ENCODE measurements at regions not wholly inside any gene's neighbourhood (a gene's known extent, or its start where the extent isn't known, plus 50 kb on each side); places are given as distances from the start of the nearest gene placed in this dataset.

GRCh38 chr12:87163122-87163521 is 866.1 kb downstream of the C12orf50 start:
- Mint-ChIP-seq H3K27me3 (no peaks in the 10 kb centered on the region), H3K9me3 (peaks cover 4% of the 10 kb centered on the region), H3K36me3 (ENCODE audit: low read depth) (no peaks in the 10 kb centered on the region), H3K4me3 (no peak overlapping the region), H3K4me1 (no peaks in the 10 kb centered on the region), H3K27ac (no peak overlapping the region)
- ChIA-PET POLR2A (no interaction called here), CTCF (no interaction called here)
- no peak for DNase-seq

- no peak for DNase-seq
- Mint-ChIP-seq H3K36me3 (ENCODE audit: low read depth) (no peaks in the 10 kb centered on the region), H3K9me3 (no peaks in the 10 kb centered on the region), H3K4me1 (no peaks in the 10 kb centered on the region), H3K27ac (no peak overlapping the region), H3K27me3 (no peaks in the 10 kb centered on the region), H3K4me3 (no peak overlapping the region)
- ChIA-PET CTCF (no interaction called here), POLR2A (no interaction called here)
Observed at GRCh38 chr12:87160848-87161601, 868.2 kb downstream of the C12orf50 start.

- Mint-ChIP-seq H3K36me3 (ENCODE audit: low read depth) (no peaks in the 10 kb centered on the region), H3K27ac (no peak overlapping the region), H3K4me3 (no peak overlapping the region), H3K4me1 (no peaks in the 10 kb centered on the region), H3K27me3 (no peaks in the 10 kb centered on the region), H3K9me3 (no peaks in the 10 kb centered on the region)
- no peak for DNase-seq
- CTCF ChIA-PET = no interaction called here
- POLR2A ChIA-PET = no interaction called here
Observed at GRCh38 chr12:87157791-87158190, 871.4 kb downstream of the C12orf50 start.

- H3K27me3 Mint-ChIP-seq = no peaks in the 10 kb centered on the region
- H3K36me3 Mint-ChIP-seq (ENCODE audit: low read depth) = no peaks in the 10 kb centered on the region
- no peaks in the 10 kb centered on the region for H3K4me1 Mint-ChIP-seq
- H3K9me3 Mint-ChIP-seq = peaks cover 5% of the 10 kb centered on the region
- H3K27ac Mint-ChIP-seq = no peak overlapping the region
- ChIA-PET POLR2A (no interaction called here), CTCF (no interaction called here)
- H3K4me3 Mint-ChIP-seq = no peak overlapping the region
- DNase-seq = no peak
Observed at GRCh38 chr12:87155621-87156020, 873.6 kb downstream of the C12orf50 start.

- H3K36me3 Mint-ChIP-seq (ENCODE audit: low read depth) = no peaks in the 10 kb centered on the region
- H3K9me3 Mint-ChIP-seq = peaks cover 7% of the 10 kb centered on the region
- POLR2A ChIA-PET = no interaction called here
- H3K4me3 Mint-ChIP-seq = no peak overlapping the region
- no peaks in the 10 kb centered on the region for H3K27me3 Mint-ChIP-seq
- DNase-seq = no peak
- CTCF ChIA-PET = no interaction called here
- H3K27ac Mint-ChIP-seq = no peak overlapping the region
- H3K4me1 Mint-ChIP-seq = no peaks in the 10 kb centered on the region
Observed at GRCh38 chr12:87152841-87153528, 876.2 kb downstream of the C12orf50 start.

GRCh38 chr12:87152075-87152474 is 877.1 kb downstream of the C12orf50 start:
- Mint-ChIP-seq H3K36me3 (ENCODE audit: low read depth) (no peaks in the 10 kb centered on the region), H3K4me1 (no peaks in the 10 kb centered on the region), H3K27ac (no peak overlapping the region), H3K27me3 (no peaks in the 10 kb centered on the region), H3K9me3 (peaks cover 7% of the 10 kb centered on the region), H3K4me3 (no peak overlapping the region)
- ChIA-PET CTCF (no interaction called here), POLR2A (no interaction called here)
- DNase-seq = no peak

GRCh38 chr12:87150969-87151662 is 878.1 kb downstream of the C12orf50 start:
- Mint-ChIP-seq H3K9me3 (peaks cover 7% of the 10 kb centered on the region), H3K4me3 (no peak overlapping the region), H3K36me3 (ENCODE audit: low read depth) (no peaks in the 10 kb centered on the region), H3K4me1 (no peaks in the 10 kb centered on the region), H3K27me3 (no peaks in the 10 kb centered on the region), H3K27ac (no peak overlapping the region)
- ChIA-PET POLR2A (no interaction called here), CTCF (no interaction called here)
- no peak for DNase-seq

- Mint-ChIP-seq H3K36me3 (ENCODE audit: low read depth) (no peaks in the 10 kb centered on the region), H3K4me3 (no peak overlapping the region), H3K27me3 (no peaks in the 10 kb centered on the region), H3K4me1 (no peaks in the 10 kb centered on the region), H3K27ac (no peak overlapping the region), H3K9me3 (no peaks in the 10 kb centered on the region)
- no peak for DNase-seq
- CTCF ChIA-PET = no interaction called here
- POLR2A ChIA-PET = no interaction called here
Observed at GRCh38 chr12:87142342-87142741, 886.2 kb upstream of the MGAT4C start.

- Mint-ChIP-seq H3K27me3 (no peaks in the 10 kb centered on the region), H3K9me3 (no peaks in the 10 kb centered on the region), H3K36me3 (ENCODE audit: low read depth) (no peaks in the 10 kb centered on the region), H3K4me3 (no peak overlapping the region), H3K27ac (no peak overlapping the region), H3K4me1 (no peaks in the 10 kb centered on the region)
- ChIA-PET CTCF (no interaction called here), POLR2A (no interaction called here)
- DNase-seq = no peak
Observed at GRCh38 chr12:87141091-87141490, 884.9 kb upstream of the MGAT4C start.

GRCh38 chr12:87140262-87140661 is 884.1 kb upstream of the MGAT4C start:
- Mint-ChIP-seq H3K4me1 (no peaks in the 10 kb centered on the region), H3K36me3 (ENCODE audit: low read depth) (no peaks in the 10 kb centered on the region), H3K9me3 (no peaks in the 10 kb centered on the region), H3K4me3 (no peak overlapping the region), H3K27me3 (no peaks in the 10 kb centered on the region), H3K27ac (no peak overlapping the region)
- ChIA-PET POLR2A (no interaction called here), CTCF (no interaction called here)
- DNase-seq = no peak

GRCh38 chr12:87137220-87137619 is 881.0 kb upstream of the MGAT4C start:
- no peaks in the 10 kb centered on the region for H3K36me3 Mint-ChIP-seq (ENCODE audit: low read depth)
- DNase-seq = no peak
- H3K27me3 Mint-ChIP-seq = no peaks in the 10 kb centered on the region
- CTCF ChIA-PET = no interaction called here
- H3K4me3 Mint-ChIP-seq = no peak overlapping the region
- H3K4me1 Mint-ChIP-seq = no peaks in the 10 kb centered on the region
- H3K27ac Mint-ChIP-seq = no peak overlapping the region
- POLR2A ChIA-PET = no interaction called here
- H3K9me3 Mint-ChIP-seq = no peaks in the 10 kb centered on the region

GRCh38 chr12:87136330-87136976 is 880.3 kb upstream of the MGAT4C start:
- no peaks in the 10 kb centered on the region for H3K27me3 Mint-ChIP-seq
- H3K4me1 Mint-ChIP-seq = no peaks in the 10 kb centered on the region
- H3K27ac Mint-ChIP-seq = no peak overlapping the region
- no peaks in the 10 kb centered on the region for H3K36me3 Mint-ChIP-seq (ENCODE audit: low read depth)
- ChIA-PET POLR2A (no interaction called here), CTCF (no interaction called here)
- H3K9me3 Mint-ChIP-seq = no peaks in the 10 kb centered on the region
- DNase-seq = no peak
- no peak overlapping the region for H3K4me3 Mint-ChIP-seq

- ChIA-PET POLR2A (no interaction called here), CTCF (no interaction called here)
- H3K27ac Mint-ChIP-seq = no peak overlapping the region
- no peaks in the 10 kb centered on the region for H3K36me3 Mint-ChIP-seq (ENCODE audit: low read depth)
- no peak for DNase-seq
- no peaks in the 10 kb centered on the region for H3K27me3 Mint-ChIP-seq
- peaks cover 5% of the 10 kb centered on the region for H3K9me3 Mint-ChIP-seq
- H3K4me3 Mint-ChIP-seq = no peak overlapping the region
- no peaks in the 10 kb centered on the region for H3K4me1 Mint-ChIP-seq
Observed at GRCh38 chr12:87127272-87127671, 871.1 kb upstream of the MGAT4C start.
